ENCODE measurements at regions not wholly inside any gene's neighbourhood (a gene's known extent, or its start where the extent isn't known, plus 50 kb on each side); places are given as distances from the start of the nearest gene placed in this dataset.

GRCh38 chr18:64893349-64893748 lies 744.5 kb upstream of the LINC00305 start:
- TF ChIP-seq CTCF (IDR thresholded peaks at IDR 0.05; ENCODE audit: insufficient read depth, low read length): no peak
- TF ChIP-seq, protein P1, sequence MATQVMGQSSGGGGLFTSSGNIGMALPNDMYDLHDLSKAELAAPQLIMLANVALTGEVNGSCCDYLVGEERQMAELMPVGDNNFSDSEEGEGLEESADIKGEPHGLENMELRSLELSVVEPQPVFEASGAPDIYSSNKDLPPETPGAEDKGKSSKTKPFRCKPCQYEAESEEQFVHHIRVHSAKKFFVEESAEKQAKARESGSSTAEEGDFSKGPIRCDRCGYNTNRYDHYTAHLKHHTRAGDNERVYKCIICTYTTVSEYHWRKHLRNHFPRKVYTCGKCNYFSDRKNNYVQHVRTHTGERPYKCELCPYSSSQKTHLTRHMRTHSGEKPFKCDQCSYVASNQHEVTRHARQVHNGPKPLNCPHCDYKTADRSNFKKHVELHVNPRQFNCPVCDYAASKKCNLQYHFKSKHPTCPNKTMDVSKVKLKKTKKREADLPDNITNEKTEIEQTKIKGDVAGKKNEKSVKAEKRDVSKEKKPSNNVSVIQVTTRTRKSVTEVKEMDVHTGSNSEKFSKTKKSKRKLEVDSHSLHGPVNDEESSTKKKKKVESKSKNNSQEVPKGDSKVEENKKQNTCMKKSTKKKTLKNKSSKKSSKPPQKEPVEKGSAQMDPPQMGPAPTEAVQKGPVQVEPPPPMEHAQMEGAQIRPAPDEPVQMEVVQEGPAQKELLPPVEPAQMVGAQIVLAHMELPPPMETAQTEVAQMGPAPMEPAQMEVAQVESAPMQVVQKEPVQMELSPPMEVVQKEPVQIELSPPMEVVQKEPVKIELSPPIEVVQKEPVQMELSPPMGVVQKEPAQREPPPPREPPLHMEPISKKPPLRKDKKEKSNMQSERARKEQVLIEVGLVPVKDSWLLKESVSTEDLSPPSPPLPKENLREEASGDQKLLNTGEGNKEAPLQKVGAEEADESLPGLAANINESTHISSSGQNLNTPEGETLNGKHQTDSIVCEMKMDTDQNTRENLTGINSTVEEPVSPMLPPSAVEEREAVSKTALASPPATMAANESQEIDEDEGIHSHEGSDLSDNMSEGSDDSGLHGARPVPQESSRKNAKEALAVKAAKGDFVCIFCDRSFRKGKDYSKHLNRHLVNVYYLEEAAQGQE (IDR thresholded peaks at IDR 0.05; ENCODE audit: insufficient replicate concordance, low read depth): no peak
